NCI-H1436 (cell line): ENCODE measurements at regions not wholly inside any gene's neighbourhood (a gene's known extent, or its start where the extent isn't known, plus 50 kb on each side); places are given as distances from the start of the nearest gene placed in this dataset.

Experiments
- DNase-seq: peaks from one replicate; lab custom pipeline; 2025; lab: John Stamatoyannopoulos, UW

GRCh38 chr5:57559110-57559635 lies 76.6 kb upstream of the ACTBL2 start:
- no peak for DNase-seq

DNA sequence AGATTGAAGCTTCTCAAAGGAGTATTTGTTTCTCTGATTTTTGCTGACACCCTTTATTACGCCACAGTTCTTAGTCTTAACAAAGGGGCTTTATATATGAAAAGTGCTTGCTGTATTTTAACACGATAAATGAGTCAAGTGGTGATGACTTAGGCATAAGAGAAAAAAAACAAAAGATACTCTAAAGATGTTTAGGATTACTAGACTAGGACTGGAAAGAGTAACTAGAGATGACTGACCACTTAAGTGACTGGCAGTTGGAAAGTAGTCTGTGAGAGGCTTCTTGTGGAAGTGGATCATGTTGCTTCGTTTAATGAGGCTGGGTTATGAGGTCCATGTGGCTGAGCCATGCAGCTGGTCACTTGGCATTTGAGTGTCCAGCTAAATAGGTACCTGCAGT lies 69.4 kb upstream of the ACTBL2 start:
- no peak for DNase-seq

GRCh38 chr5:57551251-57551650 lies 68.6 kb upstream of the ACTBL2 start:
- DNase-seq, result no peak

- DNase-seq, result no peak
Observed at GRCh38 chr5:57550132-57550531, 67.5 kb upstream of the ACTBL2 start.

- no peak for DNase-seq
Observed at GRCh38 chr5:57549566-57549965, 67.0 kb upstream of the ACTBL2 start.

DNA sequence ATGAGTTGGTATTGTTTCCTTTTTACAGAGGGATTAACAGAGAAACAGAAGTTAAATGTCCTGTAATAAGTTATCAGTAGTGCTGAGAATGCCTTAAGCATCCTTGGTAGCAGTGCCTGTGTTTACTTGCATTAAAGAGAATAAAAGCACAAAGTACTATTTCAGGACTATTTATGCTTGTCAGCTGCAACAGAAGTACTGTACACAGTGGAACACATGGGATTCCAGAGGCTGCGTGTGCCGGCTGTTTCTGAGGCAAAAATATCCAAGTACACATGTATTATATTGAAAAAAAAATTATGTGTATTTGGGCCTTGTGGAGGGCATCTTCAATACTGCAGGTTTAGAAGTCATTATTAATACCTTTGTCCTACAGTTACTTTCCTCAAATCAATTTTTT lies 58.2 kb upstream of the ACTBL2 start:
- no peak for DNase-seq

GRCh38 chr5:57539281-57539701 lies 56.7 kb upstream of the ACTBL2 start:
- DNase-seq, result no peak

- no peak for DNase-seq
Observed at GRCh38 chr5:57538341-57538955, 55.8 kb upstream of the ACTBL2 start.

DNA sequence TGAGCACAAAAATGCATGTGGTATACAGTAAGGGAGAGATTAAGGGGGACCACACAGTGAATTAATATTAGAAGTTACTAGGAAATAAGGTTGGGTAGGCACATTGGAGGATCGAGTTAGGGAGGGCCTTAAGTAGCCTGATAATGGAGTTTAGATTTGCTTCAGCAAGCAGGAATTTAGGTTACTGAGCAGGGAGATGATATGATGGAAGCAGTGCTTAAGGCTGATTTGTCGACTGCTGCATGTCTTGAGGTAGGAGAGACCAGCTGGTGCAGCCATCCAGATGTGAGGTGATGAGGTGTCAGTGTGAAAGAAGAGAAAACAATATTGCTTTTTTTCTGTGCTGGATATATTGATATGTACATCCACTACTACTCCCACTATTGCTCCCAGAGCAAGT lies 55.2 kb upstream of the ACTBL2 start:
- DNase-seq, result no peak

DNA sequence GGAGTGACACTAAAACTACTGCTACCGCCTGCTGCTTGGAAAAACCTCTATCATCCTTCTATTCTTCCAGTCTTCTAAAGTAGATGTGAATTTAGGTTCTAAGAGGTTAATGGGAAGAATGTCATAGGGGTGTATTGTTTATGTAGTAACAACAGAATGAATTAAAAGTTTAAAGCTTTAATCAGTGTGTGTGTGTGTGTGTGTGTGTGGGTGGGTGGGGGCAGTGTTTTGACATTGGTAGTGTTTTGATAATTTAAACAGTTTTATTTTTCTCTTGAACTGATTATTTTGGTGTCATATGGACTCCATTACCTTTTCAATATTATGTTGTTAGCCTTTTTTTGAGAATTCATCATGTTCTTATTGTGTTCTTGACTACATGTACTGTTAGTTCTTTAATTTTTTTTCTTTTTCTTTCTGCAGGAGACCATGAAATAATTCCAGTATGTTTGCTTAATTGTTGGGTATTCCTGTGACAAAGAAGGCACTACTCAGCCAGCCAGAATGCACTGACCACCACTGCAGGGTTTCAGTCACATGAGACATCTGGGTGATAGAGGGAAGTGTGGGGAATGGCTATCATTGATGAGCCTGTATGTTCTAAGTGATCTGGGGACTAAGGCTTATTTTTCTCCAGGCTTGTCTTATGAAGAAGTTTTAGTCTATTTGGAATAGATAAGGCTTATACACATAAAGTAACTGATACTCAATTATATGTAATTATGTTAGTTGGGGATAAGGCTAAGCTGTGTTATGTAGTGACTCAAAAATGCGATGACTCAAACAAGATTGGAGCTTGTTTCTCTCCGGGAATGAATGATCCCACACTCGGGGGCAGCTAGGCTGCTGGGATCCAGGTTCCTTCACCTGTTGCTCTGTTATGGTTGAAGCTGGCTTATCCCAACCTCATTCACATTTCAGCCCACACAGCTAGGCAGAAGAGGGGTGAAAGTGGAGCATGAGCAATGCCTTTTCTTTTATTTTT lies 50.2 kb upstream of the ACTBL2 start:
- no peak for DNase-seq
